SJCRH30 (cell line): ENCODE measurements at regions not wholly inside any gene's neighbourhood (a gene's known extent, or its start where the extent isn't known, plus 50 kb on each side); places are given as distances from the start of the nearest gene placed in this dataset.
A peak's percentile ranks its signal among the peaks of the same experiment; 100 is the strongest.
"Not testable (repeated sequence)": the region's sequence is repeated elsewhere in the genome, so short reads cannot be mapped to it uniquely, and the experiment has no call there.

Experiments used
- DNase-seq, 2 experiments: peaks; one replicate each; pipeline ENCODE4 v3.0.0-alpha.2; 2015 to 2020
- H3K27ac ChIP-seq: fragments of 250-450 bp; sonication (Bioruptor Pico); 2 replicates; pipeline ENCODE4 v1.5.1; 2020; ENCODE audit warnings: mild to moderate bottlenecking, moderate library complexity
- H3K27me3 ChIP-seq: fragments of 250-450 bp; sonication (Bioruptor Pico); 2 replicates; pipeline ENCODE4 v1.5.1; 2020; ENCODE audit warnings: mild to moderate bottlenecking, moderate library complexity
- H3K36me3 ChIP-seq: fragments of 250-450 bp; sonication (Bioruptor Pico); 2 replicates; pipeline ENCODE4 v1.5.1; 2020; ENCODE audit warnings: mild to moderate bottlenecking, moderate library complexity
- H3K4me1 ChIP-seq: fragments of 250-450 bp; sonication (Bioruptor Pico); 2 replicates; pipeline ENCODE4 v1.5.1; 2020; ENCODE audit warnings: mild to moderate bottlenecking, moderate library complexity
- H3K4me3 ChIP-seq: fragments of 250-450 bp; sonication (Bioruptor Pico); 2 replicates; pipeline ENCODE4 v1.5.1; 2020; ENCODE audit warnings: mild to moderate bottlenecking, moderate library complexity
- H3K9me3 ChIP-seq: fragments of 250-450 bp; sonication (Bioruptor Pico); replicated peaks from 2 replicates; pipeline ENCODE4 v1.5.1; 2020; ENCODE audit warnings: mild to moderate bottlenecking, moderate library complexity

DNA sequence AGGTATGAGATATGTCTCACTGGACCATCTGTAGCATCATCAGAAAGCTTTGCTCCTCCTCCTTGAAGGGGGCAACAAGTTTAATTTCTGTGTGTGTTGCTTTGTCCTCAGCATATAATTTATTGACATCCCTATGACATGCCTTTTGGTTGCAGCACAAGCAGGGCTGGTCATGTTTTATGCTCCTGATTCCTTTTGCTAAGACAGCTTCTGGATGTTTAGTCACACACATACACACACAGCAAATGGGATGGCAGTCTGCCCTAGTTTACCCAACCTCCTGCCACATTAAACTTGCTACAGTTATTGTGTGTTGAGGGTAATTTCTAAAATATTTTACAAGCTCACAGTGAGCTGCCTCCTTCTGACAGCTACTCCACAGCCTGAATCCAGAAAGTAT is 217.9 kb upstream of the RXFP2 start:
- Histone ChIP-seq H3K36me3 (no peaks in the 10 kb centered on the region), H3K9me3 (no peaks in the 10 kb centered on the region), H3K4me3 (no peak overlapping the region), H3K27me3 (no peaks in the 10 kb centered on the region), H3K4me1 (peaks cover 6% of the 10 kb centered on the region), H3K27ac (no peak overlapping the region)
- no peak for DNase-seq

DNA sequence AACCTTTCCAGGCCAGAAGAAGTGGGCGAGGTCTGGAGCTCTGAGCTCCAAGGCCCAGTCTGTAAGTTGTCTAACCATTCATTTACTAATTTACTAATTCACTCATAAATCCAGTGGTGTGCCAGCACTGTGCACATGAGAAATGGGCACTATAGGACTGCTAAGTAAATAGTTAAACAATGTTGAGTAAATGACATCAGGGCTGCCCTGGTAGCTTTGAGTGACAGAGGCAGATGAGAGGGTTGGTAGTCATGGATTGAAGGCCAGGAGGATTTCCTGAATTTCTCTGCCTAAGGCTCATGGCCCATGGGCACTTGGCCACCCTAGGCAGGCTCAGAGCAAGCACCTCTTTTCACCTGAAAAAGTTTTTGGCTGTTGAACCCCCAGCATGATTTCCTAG is 216.9 kb upstream of the RXFP2 start:
- peaks cover 6% of the 10 kb centered on the region for H3K4me1 ChIP-seq
- no peak overlapping the region for H3K27ac ChIP-seq
- peak; percentile 55 to 68 for DNase-seq
- no peaks in the 10 kb centered on the region for H3K27me3 ChIP-seq
- no peaks in the 10 kb centered on the region for H3K36me3 ChIP-seq
- H3K9me3 ChIP-seq = no peaks in the 10 kb centered on the region
- H3K4me3 ChIP-seq = no peak overlapping the region

DNA sequence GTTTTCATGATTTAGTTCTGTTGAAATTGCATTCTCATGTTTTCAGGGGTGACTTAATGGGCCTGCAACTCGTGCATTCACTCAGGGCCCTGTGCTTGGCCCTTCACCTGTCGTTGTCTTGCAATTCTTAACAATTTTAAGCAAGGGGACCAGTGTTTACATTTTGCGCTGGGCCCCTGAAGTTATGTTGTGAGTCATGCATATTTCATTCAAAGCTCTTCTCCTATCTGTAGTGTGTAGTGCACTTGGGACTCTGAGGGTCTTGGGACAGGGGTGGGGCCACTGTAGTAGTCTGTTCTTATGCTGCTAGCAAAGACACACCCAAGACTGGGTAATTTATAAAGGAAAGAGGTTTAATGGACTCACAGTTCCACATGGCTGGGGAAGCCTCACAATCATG is 211.2 kb upstream of the RXFP2 start:
- H3K36me3 ChIP-seq = no peaks in the 10 kb centered on the region
- peak overlapping the region; percentile 19; the same call in 1 of the 2 replicates for H3K27ac ChIP-seq
- H3K27me3 ChIP-seq = no peaks in the 10 kb centered on the region
- no peaks in the 10 kb centered on the region; the same call in 1 of the 2 replicates for H3K4me1 ChIP-seq
- no peak overlapping the region for H3K4me3 ChIP-seq
- no peaks in the 10 kb centered on the region for H3K9me3 ChIP-seq
- peak in 1 of 2 experiments; percentile 28 for DNase-seq

DNA sequence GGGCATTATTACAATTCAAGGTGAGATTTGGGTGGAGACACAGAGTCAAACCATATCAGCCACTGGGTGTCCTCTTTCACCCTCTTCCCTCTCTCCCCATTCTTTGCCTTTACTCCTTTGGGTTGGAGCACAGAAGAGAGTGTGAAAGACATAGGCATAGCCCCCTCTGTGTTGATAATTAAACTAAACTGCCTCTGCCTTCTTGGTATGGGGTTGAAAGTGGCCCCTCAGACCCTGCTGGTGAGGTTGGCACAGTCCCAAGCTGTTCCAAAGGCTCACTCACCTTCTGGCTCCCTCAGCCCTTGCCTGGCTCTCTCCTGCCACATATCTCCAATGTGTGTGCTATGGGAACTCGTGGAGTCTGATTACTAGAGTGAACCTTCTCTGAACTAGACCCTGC is 210.6 kb upstream of the RXFP2 start:
- Histone ChIP-seq H3K9me3 (no peaks in the 10 kb centered on the region), H3K36me3 (no peaks in the 10 kb centered on the region), H3K4me3 (no peak overlapping the region), H3K4me1 (no peaks in the 10 kb centered on the region; the same call in 1 of the 2 replicates), H3K27ac (no peak overlapping the region), H3K27me3 (no peaks in the 10 kb centered on the region)
- DNase-seq = no peak

DNA sequence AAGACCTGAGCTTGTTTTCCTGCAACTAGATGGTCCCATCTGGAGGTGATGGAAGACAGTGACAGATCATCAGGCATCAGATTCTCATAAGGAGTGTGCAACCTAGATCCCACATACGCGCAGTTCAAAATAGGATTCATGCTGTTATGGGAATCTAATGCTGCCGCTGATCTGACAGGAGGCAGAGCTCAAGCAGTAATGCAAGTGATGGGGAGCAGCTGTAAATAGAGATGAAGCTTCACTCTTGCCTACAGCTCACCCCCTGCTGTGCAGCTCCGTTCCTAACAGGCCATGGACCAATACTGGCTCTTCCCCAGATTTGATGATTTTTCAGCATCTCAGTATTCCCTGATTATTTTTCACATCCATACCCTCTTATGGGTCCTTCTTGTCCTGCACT is 208.4 kb upstream of the RXFP2 start:
- Histone ChIP-seq H3K27ac (no peak overlapping the region), H3K4me3 (no peak overlapping the region)
- no peak for DNase-seq

DNA sequence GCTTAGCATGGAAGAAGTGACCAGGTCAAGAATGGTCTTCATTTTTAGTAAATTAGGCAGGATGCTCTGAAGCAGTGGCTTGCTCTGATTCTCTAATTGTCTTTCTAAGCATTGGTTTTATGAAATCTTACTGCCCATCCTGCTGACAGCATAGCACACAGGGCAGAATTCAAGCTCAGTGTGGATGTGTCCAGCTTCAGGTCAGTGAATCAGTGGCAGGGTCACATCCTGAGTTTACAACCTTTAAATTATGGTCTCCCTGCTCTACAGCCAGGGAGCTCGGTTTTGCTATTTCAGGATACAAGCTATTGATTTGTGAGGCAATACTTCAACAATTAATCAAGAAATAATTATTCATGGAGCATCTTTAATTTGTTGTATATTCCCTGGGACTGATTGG is 202.3 kb upstream of the RXFP2 start:
- no peak overlapping the region for H3K27ac ChIP-seq
- DNase-seq = no peak
- no peaks in the 10 kb centered on the region for H3K27me3 ChIP-seq
- no peaks in the 10 kb centered on the region for H3K36me3 ChIP-seq
- H3K4me3 ChIP-seq = no peak overlapping the region
- no peaks in the 10 kb centered on the region for H3K9me3 ChIP-seq
- no peaks in the 10 kb centered on the region for H3K4me1 ChIP-seq

More for the DNA sequence above, 208.4 kb upstream of the RXFP2 start:
- H3K9me3 ChIP-seq = no peaks in the 10 kb centered on the region
- H3K36me3 ChIP-seq = no peaks in the 10 kb centered on the region
- H3K27me3 ChIP-seq = no peaks in the 10 kb centered on the region
- H3K4me1 ChIP-seq = no peaks in the 10 kb centered on the region; the same call in 1 of the 2 replicates

DNA sequence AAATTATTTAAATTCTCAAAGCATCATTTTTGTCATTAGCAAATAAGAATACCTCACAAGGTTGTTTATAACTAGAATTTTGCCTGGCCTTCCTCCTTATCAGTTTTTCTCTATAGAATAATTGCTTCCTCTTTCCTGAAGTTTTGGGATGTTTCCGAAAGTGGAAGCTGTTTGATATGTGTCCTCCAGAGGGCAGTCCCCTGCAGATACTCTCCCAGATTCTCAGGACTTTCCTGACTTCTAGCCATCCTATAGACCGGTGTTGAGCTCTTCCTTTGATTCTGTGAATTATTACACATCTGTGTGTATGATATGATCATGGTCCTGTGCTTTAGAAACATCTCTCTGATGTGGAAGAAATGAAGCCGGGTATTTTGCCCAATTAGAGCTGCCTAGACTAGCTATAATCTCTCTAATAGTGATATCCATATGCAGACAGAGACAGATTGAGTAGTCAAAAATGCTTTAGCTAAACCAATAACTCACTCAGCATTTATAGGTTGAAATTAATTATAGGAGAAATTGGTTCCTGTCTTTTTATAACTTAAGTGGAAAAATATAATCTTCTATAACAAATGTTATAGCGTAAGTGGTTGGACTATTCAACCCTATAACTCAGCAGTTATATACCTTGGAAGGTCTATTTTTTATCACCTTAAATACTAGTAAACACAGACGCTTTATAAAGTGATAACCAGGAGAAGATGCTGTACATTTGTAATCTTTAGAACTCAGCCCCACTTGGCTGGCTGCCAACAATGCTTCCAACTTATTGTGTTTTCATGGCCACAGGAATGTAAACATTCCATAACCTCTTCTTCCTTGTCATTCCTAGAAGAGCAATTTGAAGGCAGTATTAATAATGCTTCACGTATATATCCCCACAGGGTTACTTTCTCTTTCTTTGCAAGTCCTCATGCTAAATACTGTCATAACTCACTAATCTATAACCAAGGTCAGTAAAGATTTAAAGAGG is 201.0 kb upstream of the RXFP2 start:
- Histone ChIP-seq H3K4me1 (no peaks in the 10 kb centered on the region), H3K27ac (no peak overlapping the region), H3K27me3 (no peaks in the 10 kb centered on the region), H3K9me3 (no peaks in the 10 kb centered on the region), H3K36me3 (no peaks in the 10 kb centered on the region), H3K4me3 (no peak overlapping the region)
- DNase-seq = peak; percentile 53 to 59

DNA sequence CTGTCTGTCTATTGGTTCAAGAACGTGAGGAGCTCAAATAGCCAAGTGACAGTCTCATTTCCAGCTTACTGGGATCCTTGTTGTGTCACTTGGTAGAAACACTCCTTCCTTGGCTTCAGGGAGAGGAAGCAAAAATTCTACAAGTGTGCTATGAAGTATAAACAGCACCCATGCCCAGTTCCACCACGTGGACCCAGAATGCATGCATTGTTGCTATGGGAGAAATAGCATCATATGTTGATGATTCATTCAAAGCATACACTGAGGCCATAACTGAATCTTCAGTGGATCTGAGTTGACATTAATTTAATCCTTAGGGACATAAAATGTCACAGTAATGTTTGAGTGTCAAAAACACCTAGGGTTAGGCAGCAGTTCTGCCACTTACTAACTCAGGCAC is 199.0 kb upstream of the RXFP2 start:
- no peaks in the 10 kb centered on the region for H3K4me1 ChIP-seq
- no peak overlapping the region for H3K4me3 ChIP-seq
- no peak for DNase-seq
- H3K27me3 ChIP-seq = no peaks in the 10 kb centered on the region
- H3K9me3 ChIP-seq = no peaks in the 10 kb centered on the region
- no peaks in the 10 kb centered on the region for H3K36me3 ChIP-seq
- H3K27ac ChIP-seq = no peak overlapping the region

DNA sequence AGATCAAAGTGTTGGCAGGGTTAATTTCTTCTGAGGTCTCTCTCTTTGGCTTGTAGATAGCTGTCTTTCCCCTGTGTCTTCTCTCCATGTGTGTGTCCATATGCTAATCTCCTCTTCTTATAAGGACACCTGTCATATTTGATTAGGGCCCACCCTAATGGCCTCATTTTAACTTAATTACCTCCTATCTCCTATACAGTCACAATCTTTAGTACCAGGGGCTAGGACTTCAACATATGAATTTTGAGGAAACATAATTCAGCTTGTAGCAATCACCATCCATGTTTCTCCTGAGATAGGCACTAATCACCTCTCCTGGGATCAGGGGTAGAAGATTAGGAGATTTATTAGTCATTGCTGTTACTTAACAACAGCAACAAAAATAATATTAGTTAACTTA is 196.1 kb upstream of the RXFP2 start:
- H3K4me3 ChIP-seq = no peak overlapping the region
- no peaks in the 10 kb centered on the region for H3K4me1 ChIP-seq
- no peak for DNase-seq
- H3K9me3 ChIP-seq = no peaks in the 10 kb centered on the region
- no peaks in the 10 kb centered on the region for H3K36me3 ChIP-seq
- no peaks in the 10 kb centered on the region for H3K27me3 ChIP-seq
- H3K27ac ChIP-seq = no peak overlapping the region

DNA sequence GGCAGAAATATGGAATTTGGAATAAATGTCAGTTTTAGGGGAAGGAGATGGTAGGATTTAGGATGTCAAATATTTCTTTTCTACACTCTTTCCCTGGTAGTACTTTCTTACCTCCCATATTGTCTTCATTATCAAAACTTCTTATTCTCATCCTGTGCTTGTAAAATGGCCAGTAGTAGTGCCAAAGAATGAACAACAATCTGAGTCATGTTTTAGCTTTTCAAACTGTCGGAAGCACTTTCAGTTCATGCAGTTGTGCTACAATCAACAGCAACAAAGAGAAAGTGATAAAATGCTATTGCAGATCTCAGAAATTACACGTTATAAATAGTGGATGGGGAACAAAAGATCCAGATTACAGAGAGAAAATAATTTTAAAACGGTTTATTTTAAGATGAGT is 193.7 kb upstream of the RXFP2 start:
- Histone ChIP-seq H3K36me3 (no peaks in the 10 kb centered on the region), H3K27ac (no peak overlapping the region), H3K4me1 (no peaks in the 10 kb centered on the region), H3K9me3 (no peaks in the 10 kb centered on the region), H3K27me3 (no peaks in the 10 kb centered on the region), H3K4me3 (no peak overlapping the region)
- no peak for DNase-seq

DNA sequence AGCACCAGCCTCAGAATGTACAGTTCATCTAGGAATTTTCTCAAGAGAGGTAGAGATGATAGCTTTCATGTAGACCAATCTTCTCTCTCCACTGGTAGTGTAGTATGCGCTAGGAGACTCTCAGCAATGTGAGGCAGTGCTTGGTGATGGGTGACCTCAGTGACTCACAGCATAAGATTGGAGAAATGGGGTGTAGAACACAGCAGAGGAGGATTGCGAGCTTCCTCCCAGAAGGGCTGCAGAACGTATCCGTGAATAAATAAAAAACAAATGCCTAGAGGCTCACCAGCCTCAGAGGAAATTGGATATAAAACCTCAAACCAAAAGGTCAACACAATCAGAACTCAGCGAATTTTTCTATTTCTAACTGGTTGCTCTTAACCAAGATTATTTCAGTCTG is 182.9 kb upstream of the RXFP2 start:
- Histone ChIP-seq H3K4me3 (no peak overlapping the region), H3K27ac (no peak overlapping the region), H3K4me1 (no peaks in the 10 kb centered on the region), H3K27me3 (no peaks in the 10 kb centered on the region), H3K9me3 (no peaks in the 10 kb centered on the region), H3K36me3 (no peaks in the 10 kb centered on the region)
- no peak for DNase-seq

DNA sequence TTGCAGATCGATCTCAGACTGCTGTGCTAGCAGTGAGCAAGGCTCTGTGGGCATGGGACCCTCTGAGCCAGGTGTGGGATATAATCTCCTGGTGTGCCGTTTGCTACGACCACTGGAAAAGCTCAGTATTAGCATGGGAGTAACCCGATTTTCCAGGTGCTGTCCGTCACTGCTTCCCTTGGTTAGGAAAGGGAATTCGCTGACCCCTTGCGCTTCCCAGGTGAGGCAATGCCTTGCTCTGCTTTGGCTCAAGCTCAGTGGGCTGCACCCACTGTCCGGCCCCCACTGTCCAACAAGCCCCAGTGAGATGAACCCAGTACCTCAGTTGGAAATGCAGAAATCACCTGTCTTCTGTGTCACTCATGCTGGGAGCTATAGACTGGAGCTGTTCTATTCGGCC is 155.1 kb upstream of the RXFP2 start:
- H3K4me1 ChIP-seq, H3K27me3 ChIP-seq, H3K27ac ChIP-seq, H3K9me3 ChIP-seq, H3K36me3 ChIP-seq, DNase-seq, H3K4me3 ChIP-seq: not testable (repeated sequence)

DNA sequence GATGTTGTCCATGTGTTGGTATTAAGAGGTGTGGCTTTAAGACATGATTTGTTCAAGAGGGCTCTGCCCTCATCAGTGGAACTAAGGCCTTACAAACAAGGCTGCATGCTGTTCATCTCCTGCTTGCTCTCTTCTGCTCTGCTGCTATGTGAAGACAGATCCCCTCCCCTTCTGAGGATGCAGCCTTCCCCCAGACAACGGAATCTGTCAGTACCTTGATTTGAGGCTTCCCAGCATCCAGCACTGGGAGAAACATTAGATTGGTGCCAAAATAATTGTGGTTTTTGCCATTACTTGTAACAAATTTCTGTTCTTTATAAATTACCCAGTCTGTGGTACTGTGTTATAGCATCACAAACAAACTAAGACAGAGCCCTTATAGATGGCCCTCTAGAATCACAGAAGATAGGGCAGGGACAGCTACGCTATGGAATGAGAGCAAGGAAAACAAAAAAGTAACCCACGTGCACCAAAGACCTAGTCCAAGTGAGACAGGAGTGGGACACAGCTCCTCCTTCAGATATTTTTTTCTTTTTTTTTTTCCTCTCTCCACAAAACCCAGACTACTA is 151.5 kb upstream of the RXFP2 start:
- DNase-seq = no peak
- Histone ChIP-seq H3K27me3 (no peaks in the 10 kb centered on the region), H3K9me3 (no peaks in the 10 kb centered on the region), H3K27ac (no peak overlapping the region), H3K4me1 (no peaks in the 10 kb centered on the region), H3K4me3 (no peak overlapping the region), H3K36me3 (no peaks in the 10 kb centered on the region)

DNA sequence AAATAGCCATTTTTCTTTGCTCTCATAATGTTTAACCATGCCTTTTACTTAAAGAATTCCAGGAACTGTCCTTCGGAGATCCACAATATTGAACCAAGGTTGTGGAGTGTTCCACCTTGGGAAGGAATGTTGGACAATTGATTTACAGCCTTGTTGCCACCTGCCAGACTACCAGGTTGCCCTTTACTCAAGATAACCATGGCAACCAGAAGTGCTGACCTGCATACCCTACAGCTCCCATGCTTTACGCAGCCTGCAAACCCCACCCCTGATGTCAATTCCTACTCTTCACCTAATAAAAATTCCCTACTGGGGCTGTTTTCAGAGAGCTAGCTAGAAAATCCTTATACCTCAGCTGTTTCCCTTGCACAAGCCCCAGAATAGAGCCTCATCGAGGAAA is 151.0 kb upstream of the RXFP2 start:
- no peak for DNase-seq
- H3K4me1 ChIP-seq = no peaks in the 10 kb centered on the region
- no peaks in the 10 kb centered on the region for H3K9me3 ChIP-seq
- no peak overlapping the region for H3K4me3 ChIP-seq
- H3K27me3 ChIP-seq = no peaks in the 10 kb centered on the region
- H3K36me3 ChIP-seq = no peaks in the 10 kb centered on the region
- no peak overlapping the region for H3K27ac ChIP-seq

DNA sequence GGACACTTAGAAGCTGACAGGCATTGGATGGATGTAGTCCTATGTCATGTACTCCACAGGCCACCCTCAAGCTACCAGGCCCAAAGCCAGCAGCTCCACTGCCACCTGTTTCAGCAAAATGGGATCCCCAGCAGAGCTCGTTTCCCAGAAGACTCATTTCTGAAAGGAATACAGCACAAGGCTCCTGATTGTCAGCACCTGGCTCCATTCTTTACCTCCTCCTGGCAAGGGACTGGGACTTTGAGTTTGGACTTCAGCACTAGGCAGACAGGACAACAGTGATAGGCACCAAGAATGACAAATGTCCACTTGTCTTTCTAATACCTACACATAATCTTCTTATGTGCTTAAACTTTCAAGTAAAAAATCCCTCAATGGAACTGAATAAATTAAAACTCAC is 150.4 kb upstream of the RXFP2 start:
- Histone ChIP-seq H3K9me3 (no peaks in the 10 kb centered on the region), H3K27me3 (no peaks in the 10 kb centered on the region), H3K27ac (no peak overlapping the region), H3K36me3 (no peaks in the 10 kb centered on the region), H3K4me1 (no peaks in the 10 kb centered on the region), H3K4me3 (no peak overlapping the region)
- DNase-seq = no peak
